ENCODE measurements at regions not wholly inside any gene's neighbourhood (a gene's known extent, or its start where the extent isn't known, plus 50 kb on each side); places are given as distances from the start of the nearest gene placed in this dataset.
"Not testable (repeated sequence)": the region's sequence is repeated elsewhere in the genome, so short reads cannot be mapped to it uniquely, and the experiment has no call there.

- Histone ChIP-seq H3K9me3 (ENCODE audit: control insufficient read depth, low read length) (no peaks in the 10 kb centered on the region), H3K27me3 (ENCODE audit: control insufficient read depth, insufficient read depth, low read length, poor library complexity, severe bottlenecking) (no peaks in the 10 kb centered on the region), H3K36me3 (ENCODE audit: control insufficient read depth, insufficient read depth, low read length) (no peaks in the 10 kb centered on the region), H3K4me1 (ENCODE audit: control insufficient read depth, insufficient read depth, low read length) (no peaks in the 10 kb centered on the region), H3K4me3 (ENCODE audit: insufficient read depth, low read depth, low read length) (no peak overlapping the region), H3K27ac (ENCODE audit: insufficient read depth, low read depth, low read length, poor library complexity, severe bottlenecking) (no peak overlapping the region)
Observed at GRCh38 chr1:188027613-188028012, 1198.9 kb downstream of the PLA2G4A start.

- H3K27me3 ChIP-seq (ENCODE audit: control insufficient read depth, insufficient read depth, low read length, poor library complexity, severe bottlenecking); H3K4me3 ChIP-seq (ENCODE audit: insufficient read depth, low read depth, low read length); H3K36me3 ChIP-seq (ENCODE audit: control insufficient read depth, insufficient read depth, low read length); H3K27ac ChIP-seq (ENCODE audit: insufficient read depth, low read depth, low read length, poor library complexity, severe bottlenecking); H3K9me3 ChIP-seq (ENCODE audit: control insufficient read depth, low read length); H3K4me1 ChIP-seq (ENCODE audit: control insufficient read depth, insufficient read depth, low read length): not testable (repeated sequence)
- 80 to 82% methylated on average over 2 of the region's 2 CpGs for WGBS, 2 experiments
Observed at GRCh38 chr1:188037572-188037971, 1208.8 kb downstream of the PLA2G4A start.

- H3K4me1 ChIP-seq (ENCODE audit: control insufficient read depth, insufficient read depth, low read length), result no peaks in the 10 kb centered on the region
Observed at GRCh38 chr1:188043536-188044245, 1214.9 kb downstream of the PLA2G4A start.

DNA sequence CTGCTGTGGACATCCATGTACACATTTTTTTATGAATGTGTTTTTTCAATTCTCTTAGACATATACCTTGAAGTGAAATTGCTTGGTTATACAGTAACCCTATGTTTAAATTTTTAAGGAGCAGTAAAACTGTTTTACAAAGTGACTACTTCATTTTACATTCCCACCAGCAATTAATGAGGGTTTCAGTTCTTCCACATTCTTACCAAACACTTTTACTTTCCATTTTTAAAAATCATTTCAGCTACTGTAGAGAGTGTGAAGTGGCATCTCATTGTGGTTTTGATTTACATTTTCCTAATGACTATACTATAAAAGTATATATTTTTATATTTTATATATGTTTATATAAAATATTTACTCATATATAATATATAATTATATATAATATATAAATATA lies 1221.5 kb downstream of the PLA2G4A start:
- Histone ChIP-seq H3K4me3 (ENCODE audit: insufficient read depth, low read depth, low read length) (no peak overlapping the region), H3K9me3 (ENCODE audit: control insufficient read depth, low read length) (no peaks in the 10 kb centered on the region), H3K27me3 (ENCODE audit: control insufficient read depth, insufficient read depth, low read length, poor library complexity, severe bottlenecking) (no peaks in the 10 kb centered on the region), H3K36me3 (ENCODE audit: control insufficient read depth, insufficient read depth, low read length) (no peaks in the 10 kb centered on the region), H3K27ac (ENCODE audit: insufficient read depth, low read depth, low read length, poor library complexity, severe bottlenecking) (no peak overlapping the region), H3K4me1 (ENCODE audit: control insufficient read depth, insufficient read depth, low read length) (no peaks in the 10 kb centered on the region)

More at GRCh38 chr1:188043536-188044245, 1214.9 kb downstream of the PLA2G4A start:
- H3K36me3 ChIP-seq (ENCODE audit: control insufficient read depth, insufficient read depth, low read length), result no peaks in the 10 kb centered on the region
- no peaks in the 10 kb centered on the region for H3K27me3 ChIP-seq (ENCODE audit: control insufficient read depth, insufficient read depth, low read length, poor library complexity, severe bottlenecking)
- H3K4me3 ChIP-seq (ENCODE audit: insufficient read depth, low read depth, low read length), result no peak overlapping the region
- no peaks in the 10 kb centered on the region for H3K9me3 ChIP-seq (ENCODE audit: control insufficient read depth, low read length)
- 90% methylated on average over 4 of the region's 4 CpGs for WGBS, 2 experiments
- H3K27ac ChIP-seq (ENCODE audit: insufficient read depth, low read depth, low read length, poor library complexity, severe bottlenecking), result no peak overlapping the region

GRCh38 chr1:188056011-188056410 lies 1227.3 kb downstream of the PLA2G4A start:
- Histone ChIP-seq H3K27me3 (ENCODE audit: control insufficient read depth, insufficient read depth, low read length, poor library complexity, severe bottlenecking) (no peaks in the 10 kb centered on the region), H3K27ac (ENCODE audit: insufficient read depth, low read depth, low read length, poor library complexity, severe bottlenecking) (no peak overlapping the region), H3K9me3 (ENCODE audit: control insufficient read depth, low read length) (no peaks in the 10 kb centered on the region), H3K4me1 (ENCODE audit: control insufficient read depth, insufficient read depth, low read length) (no peaks in the 10 kb centered on the region), H3K36me3 (ENCODE audit: control insufficient read depth, insufficient read depth, low read length) (no peaks in the 10 kb centered on the region), H3K4me3 (ENCODE audit: insufficient read depth, low read depth, low read length) (no peak overlapping the region)
- WGBS, 2 experiments, result 90 to 92% methylated on average over 7 of the region's 7 CpGs

DNA sequence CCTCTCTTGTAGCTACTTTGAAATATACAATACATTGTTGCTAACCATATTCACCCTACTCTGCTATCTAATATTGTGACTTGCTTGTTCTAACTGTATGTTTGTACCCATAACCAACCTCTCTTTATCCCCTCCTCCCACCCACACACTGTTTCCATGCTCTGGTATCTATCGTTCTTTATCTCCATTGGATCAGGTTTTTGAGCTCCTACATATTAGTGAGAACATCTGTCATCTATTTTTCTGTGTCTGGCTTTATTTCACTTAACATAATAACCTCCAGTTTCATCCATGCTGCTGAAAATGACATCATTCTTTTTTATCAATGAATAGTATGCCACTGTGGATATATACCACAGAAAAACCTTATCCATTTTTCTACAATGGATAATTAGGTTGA lies 1230.1 kb downstream of the PLA2G4A start:
- Histone ChIP-seq H3K4me1 (ENCODE audit: control insufficient read depth, insufficient read depth, low read length) (no peaks in the 10 kb centered on the region), H3K4me3 (ENCODE audit: insufficient read depth, low read depth, low read length) (no peak overlapping the region), H3K36me3 (ENCODE audit: control insufficient read depth, insufficient read depth, low read length) (no peaks in the 10 kb centered on the region), H3K9me3 (ENCODE audit: control insufficient read depth, low read length) (no peaks in the 10 kb centered on the region), H3K27ac (ENCODE audit: insufficient read depth, low read depth, low read length, poor library complexity, severe bottlenecking) (no peak overlapping the region), H3K27me3 (ENCODE audit: control insufficient read depth, insufficient read depth, low read length, poor library complexity, severe bottlenecking) (no peaks in the 10 kb centered on the region)
- WGBS, 2 experiments, result 92 to 100% methylated on average over 1 of the region's 1 CpG

DNA sequence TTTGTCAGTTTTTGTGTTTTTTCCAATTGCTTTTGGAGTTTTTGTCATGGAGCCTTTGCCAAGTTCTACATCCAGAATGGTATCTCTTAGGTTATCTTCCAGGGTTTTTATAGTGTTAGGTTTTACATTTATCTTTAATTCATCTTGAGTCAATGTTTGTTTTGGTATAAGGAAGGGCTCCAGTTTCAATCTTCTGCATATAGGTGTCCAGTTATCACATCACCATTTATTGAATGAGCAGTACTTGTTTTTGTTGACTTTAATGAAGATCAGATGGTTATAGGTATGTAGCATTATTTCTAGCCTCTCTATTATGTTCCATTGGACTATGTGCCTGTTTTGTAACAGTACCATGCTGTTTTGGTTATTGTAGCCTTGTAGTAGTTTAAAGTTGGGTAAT lies 1233.1 kb downstream of the PLA2G4A start:
- H3K27ac ChIP-seq (ENCODE audit: insufficient read depth, low read depth, low read length, poor library complexity, severe bottlenecking), result no peak overlapping the region
- H3K27me3 ChIP-seq (ENCODE audit: control insufficient read depth, insufficient read depth, low read length, poor library complexity, severe bottlenecking), result no peaks in the 10 kb centered on the region
- H3K9me3 ChIP-seq (ENCODE audit: control insufficient read depth, low read length), result no peaks in the 10 kb centered on the region
- H3K4me3 ChIP-seq (ENCODE audit: insufficient read depth, low read depth, low read length), result no peak overlapping the region
- H3K36me3 ChIP-seq (ENCODE audit: control insufficient read depth, insufficient read depth, low read length), result no peaks in the 10 kb centered on the region
- no peaks in the 10 kb centered on the region for H3K4me1 ChIP-seq (ENCODE audit: control insufficient read depth, insufficient read depth, low read length)

DNA sequence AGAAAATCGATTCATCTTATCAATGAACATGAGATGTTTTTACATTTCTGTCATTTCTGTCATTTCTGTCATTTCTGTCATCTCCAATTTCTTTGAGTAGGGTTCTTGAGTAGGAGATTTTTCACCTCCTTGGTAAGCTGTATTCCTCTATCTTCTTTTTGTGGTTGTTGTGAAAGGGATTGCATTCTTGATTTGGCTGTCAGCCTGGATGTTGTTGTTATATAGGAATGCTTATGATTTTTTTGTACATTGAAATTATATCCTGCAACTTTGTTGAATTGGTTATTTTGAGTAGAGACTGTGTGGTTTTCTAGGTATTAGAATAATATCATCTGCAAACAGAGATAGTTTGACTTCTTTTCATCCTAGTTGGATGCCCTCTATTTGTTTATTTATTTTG lies 1233.7 kb downstream of the PLA2G4A start:
- H3K27ac ChIP-seq (ENCODE audit: insufficient read depth, low read depth, low read length, poor library complexity, severe bottlenecking), result no peak overlapping the region
- no peak overlapping the region for H3K4me3 ChIP-seq (ENCODE audit: insufficient read depth, low read depth, low read length)
- no peaks in the 10 kb centered on the region for H3K36me3 ChIP-seq (ENCODE audit: control insufficient read depth, insufficient read depth, low read length)
- WGBS, 2 experiments, result no CpG with 5 or more reads among the region's 1 CpG
- no peaks in the 10 kb centered on the region for H3K4me1 ChIP-seq (ENCODE audit: control insufficient read depth, insufficient read depth, low read length)
- no peaks in the 10 kb centered on the region for H3K9me3 ChIP-seq (ENCODE audit: control insufficient read depth, low read length)
- no peaks in the 10 kb centered on the region for H3K27me3 ChIP-seq (ENCODE audit: control insufficient read depth, insufficient read depth, low read length, poor library complexity, severe bottlenecking)

- no peaks in the 10 kb centered on the region for H3K36me3 ChIP-seq (ENCODE audit: control insufficient read depth, insufficient read depth, low read length)
- 86% methylated on average over 1 of the region's 1 CpG; no CpG with 5 or more reads in 1 of the 2 experiments for WGBS, 2 experiments
- no peak overlapping the region for H3K4me3 ChIP-seq (ENCODE audit: insufficient read depth, low read depth, low read length)
- H3K27me3 ChIP-seq (ENCODE audit: control insufficient read depth, insufficient read depth, low read length, poor library complexity, severe bottlenecking), result no peaks in the 10 kb centered on the region
- no peaks in the 10 kb centered on the region for H3K9me3 ChIP-seq (ENCODE audit: control insufficient read depth, low read length)
- no peaks in the 10 kb centered on the region for H3K4me1 ChIP-seq (ENCODE audit: control insufficient read depth, insufficient read depth, low read length)
- H3K27ac ChIP-seq (ENCODE audit: insufficient read depth, low read depth, low read length, poor library complexity, severe bottlenecking), result no peak overlapping the region
Observed at GRCh38 chr1:188065917-188066316, 1237.2 kb downstream of the PLA2G4A start.

DNA sequence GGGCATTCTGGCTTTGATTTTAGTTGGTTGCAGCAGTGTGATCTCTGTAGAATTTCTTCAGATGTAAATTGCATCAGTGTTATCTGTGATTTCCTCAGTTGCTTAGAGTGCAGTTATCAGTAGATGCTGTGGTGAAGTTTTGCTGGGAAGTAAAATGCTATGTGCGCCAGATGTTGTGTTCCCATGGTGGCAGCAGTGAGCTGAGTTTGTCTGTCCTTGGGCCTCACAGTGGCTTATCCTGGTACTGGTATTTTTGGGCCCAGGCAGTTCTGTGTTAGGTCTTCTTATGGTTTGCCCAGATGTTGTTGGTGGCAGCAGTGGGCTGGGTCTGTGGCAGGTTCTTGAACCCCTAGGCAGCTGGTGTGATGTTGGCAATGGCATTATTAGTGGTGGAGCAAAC lies 1242.1 kb downstream of the PLA2G4A start:
- Histone ChIP-seq H3K27me3 (ENCODE audit: control insufficient read depth, insufficient read depth, low read length, poor library complexity, severe bottlenecking) (no peaks in the 10 kb centered on the region), H3K36me3 (ENCODE audit: control insufficient read depth, insufficient read depth, low read length) (no peaks in the 10 kb centered on the region), H3K4me3 (ENCODE audit: insufficient read depth, low read depth, low read length) (no peak overlapping the region), H3K4me1 (ENCODE audit: control insufficient read depth, insufficient read depth, low read length) (no peaks in the 10 kb centered on the region), H3K27ac (ENCODE audit: insufficient read depth, low read depth, low read length, poor library complexity, severe bottlenecking) (no peak overlapping the region), H3K9me3 (ENCODE audit: control insufficient read depth, low read length) (no peaks in the 10 kb centered on the region)
- 47 to 61% methylated on average over 1 of the region's 1 CpG for WGBS, 2 experiments

- Histone ChIP-seq H3K36me3 (ENCODE audit: control insufficient read depth, insufficient read depth, low read length) (no peaks in the 10 kb centered on the region), H3K4me1 (ENCODE audit: control insufficient read depth, insufficient read depth, low read length) (no peaks in the 10 kb centered on the region), H3K9me3 (ENCODE audit: control insufficient read depth, low read length) (no peaks in the 10 kb centered on the region), H3K27ac (ENCODE audit: insufficient read depth, low read depth, low read length, poor library complexity, severe bottlenecking) (no peak overlapping the region), H3K27me3 (ENCODE audit: control insufficient read depth, insufficient read depth, low read length, poor library complexity, severe bottlenecking) (no peaks in the 10 kb centered on the region), H3K4me3 (ENCODE audit: insufficient read depth, low read depth, low read length) (no peak overlapping the region)
- WGBS, 2 experiments, result 55 to 69% methylated on average over 3 of the region's 3 CpGs
Observed at GRCh38 chr1:188089015-188089414, 1260.3 kb downstream of the PLA2G4A start.
